ENCODE measurements at regions not wholly inside any gene's neighbourhood (a gene's known extent, or its start where the extent isn't known, plus 50 kb on each side); places are given as distances from the start of the nearest gene placed in this dataset.
"Not testable (repeated sequence)": the region's sequence is repeated elsewhere in the genome, so short reads cannot be mapped to it uniquely, and the experiment has no call there.

DNA sequence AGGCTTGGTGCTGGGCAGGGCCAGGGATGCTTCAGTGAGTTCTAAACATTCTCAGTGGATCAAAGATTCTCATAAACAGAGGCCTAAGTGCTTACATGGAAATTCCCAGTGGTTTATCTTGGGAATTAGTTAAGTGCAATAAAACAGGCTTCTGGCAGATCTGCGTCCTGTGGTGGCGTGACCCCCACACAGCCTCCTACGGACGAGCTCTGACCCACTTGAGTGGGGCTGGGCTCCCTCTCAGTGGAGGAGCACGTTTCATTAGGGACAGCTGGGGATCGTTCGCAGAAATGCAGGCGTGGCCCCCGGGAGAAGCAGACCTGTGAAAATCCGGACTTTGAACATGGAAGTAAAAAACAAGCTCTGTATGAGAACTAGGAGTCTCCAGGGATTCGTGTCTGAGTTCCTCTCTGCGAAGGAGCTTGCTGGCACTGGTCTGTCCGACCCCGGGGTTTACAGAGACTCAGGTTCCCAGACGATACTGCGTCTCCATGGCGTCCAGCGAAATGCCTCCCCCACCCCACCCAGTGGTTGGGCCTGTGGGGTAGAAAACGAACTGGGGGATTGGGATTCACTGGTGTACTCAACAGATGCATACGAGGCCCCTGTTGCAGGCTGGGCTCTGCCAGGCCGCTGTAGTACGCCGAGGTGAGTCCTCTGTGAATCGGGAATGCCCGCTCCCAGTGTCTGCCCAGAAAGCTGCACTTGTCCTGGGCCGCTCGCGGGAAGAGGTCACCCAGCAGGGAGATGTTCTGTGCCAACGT, 117.6 kb downstream of the NPIPB11 start:
- not testable (repeated sequence) for H3K27me3 ChIP-seq (replicated peaks in 1 of 2; ENCODE audit: control insufficient read depth in 2 of 2, insufficient read depth in 2 of 2, low read length in 1 of 2)

DNA sequence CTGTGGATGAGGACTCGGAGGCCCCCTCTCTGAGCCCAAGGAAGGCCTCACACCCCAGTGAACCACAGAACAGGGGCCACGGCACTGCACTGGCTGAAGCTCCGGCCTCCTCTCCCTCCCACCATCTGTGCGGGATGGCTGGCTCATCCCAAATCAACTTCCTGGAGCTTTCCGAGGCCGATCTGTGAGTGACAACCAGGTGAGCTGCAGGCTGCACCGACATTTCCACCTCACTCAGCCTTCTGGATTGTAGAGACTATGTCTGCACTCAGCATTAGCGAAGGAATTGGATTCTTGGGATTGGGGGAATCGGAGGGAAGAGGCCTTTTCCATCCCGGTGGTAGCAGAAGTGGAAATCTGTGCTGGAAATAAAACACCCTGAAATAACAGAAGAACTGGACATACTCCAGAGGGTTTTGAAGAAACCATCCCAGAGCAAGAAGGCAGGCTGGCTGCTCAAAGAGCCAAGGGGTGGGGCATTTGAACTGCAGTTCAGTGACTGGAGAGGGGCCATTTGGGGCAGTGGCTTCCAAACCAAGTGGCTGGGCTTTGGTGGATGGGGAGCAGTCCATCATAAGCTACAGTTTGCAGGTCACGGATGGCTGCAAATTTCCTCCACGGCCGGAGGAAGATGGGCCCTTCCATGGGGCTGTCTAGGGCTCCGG, 118.5 kb downstream of the NPIPB11 start:
- H3K9ac ChIP-seq (ENCODE audit: control insufficient read depth, insufficient read depth, low read length); RAD21 ChIA-PET (ENCODE audit: unreplicated experiment); H2AFZ ChIP-seq (ENCODE audit: control insufficient read depth, low read depth, low read length); H4K20me1 ChIP-seq (ENCODE audit: control insufficient read depth, insufficient read depth); H3K79me2 ChIP-seq (ENCODE audit: control insufficient read depth, insufficient read depth, low read length); in situ Hi-C loops (cut with MboI); ATAC-seq; POLR2A ChIA-PET; H3K9me3 ChIP-seq (replicated peaks; ENCODE audit: control insufficient read depth, insufficient read depth, low read length); DNase-seq (ENCODE audit: low read depth, low spot score); CTCF ChIA-PET; H3K4me3 ChIP-seq; H3K36me3 ChIP-seq (ENCODE audit: control insufficient read depth in 2 of 2, insufficient read depth in 2 of 2, low read length in 1 of 2); H3K4me2 ChIP-seq (ENCODE audit: control insufficient read depth, insufficient read depth); H3K27me3 ChIP-seq (replicated peaks in 1 of 2; ENCODE audit: control insufficient read depth in 2 of 2, insufficient read depth in 2 of 2, low read length in 1 of 2); BruUV-seq (replicated peaks); H3K4me1 ChIP-seq (ENCODE audit: control insufficient read depth, insufficient read depth, low read length); H3K27ac ChIP-seq (ENCODE audit: control insufficient read depth, insufficient read depth); intact Hi-C loops (cut with micrococcal nuclease; ENCODE audit: unreplicated experiment); SMC1A ChIA-PET (ENCODE audit: uncharacterized antibody, unreplicated experiment): not testable (repeated sequence)
- WGBS (ENCODE audit: insufficient coverage, insufficient replicate concordance, low lambda C conversion rate, missing lambda C conversion rate): 40% methylated on average over 7 of the region's 14 CpGs
- FAIRE-seq: peak; percentile 74

More for the DNA sequence above, 117.6 kb downstream of the NPIPB11 start:
- FAIRE-seq; H3K27ac ChIP-seq (ENCODE audit: control insufficient read depth, insufficient read depth); BruUV-seq (replicated peaks); H3K79me2 ChIP-seq (ENCODE audit: control insufficient read depth, insufficient read depth, low read length); H4K20me1 ChIP-seq (ENCODE audit: control insufficient read depth, insufficient read depth); H2AFZ ChIP-seq (ENCODE audit: control insufficient read depth, low read depth, low read length); DNase-seq (ENCODE audit: low read depth, low spot score); POLR2A ChIA-PET; intact Hi-C loops (cut with micrococcal nuclease; ENCODE audit: unreplicated experiment); H3K9me3 ChIP-seq (replicated peaks; ENCODE audit: control insufficient read depth, insufficient read depth, low read length); H3K4me3 ChIP-seq; in situ Hi-C loops (cut with MboI); CTCF ChIA-PET; H3K4me2 ChIP-seq (ENCODE audit: control insufficient read depth, insufficient read depth); H3K4me1 ChIP-seq (ENCODE audit: control insufficient read depth, insufficient read depth, low read length); RAD21 ChIA-PET (ENCODE audit: unreplicated experiment); ATAC-seq; H3K9ac ChIP-seq (ENCODE audit: control insufficient read depth, insufficient read depth, low read length); H3K36me3 ChIP-seq (ENCODE audit: control insufficient read depth in 2 of 2, insufficient read depth in 2 of 2, low read length in 1 of 2); SMC1A ChIA-PET (ENCODE audit: uncharacterized antibody, unreplicated experiment): not testable (repeated sequence)
- 68% methylated on average over 28 of the region's 29 CpGs for WGBS (ENCODE audit: insufficient coverage, insufficient replicate concordance, low lambda C conversion rate, missing lambda C conversion rate)

DNA sequence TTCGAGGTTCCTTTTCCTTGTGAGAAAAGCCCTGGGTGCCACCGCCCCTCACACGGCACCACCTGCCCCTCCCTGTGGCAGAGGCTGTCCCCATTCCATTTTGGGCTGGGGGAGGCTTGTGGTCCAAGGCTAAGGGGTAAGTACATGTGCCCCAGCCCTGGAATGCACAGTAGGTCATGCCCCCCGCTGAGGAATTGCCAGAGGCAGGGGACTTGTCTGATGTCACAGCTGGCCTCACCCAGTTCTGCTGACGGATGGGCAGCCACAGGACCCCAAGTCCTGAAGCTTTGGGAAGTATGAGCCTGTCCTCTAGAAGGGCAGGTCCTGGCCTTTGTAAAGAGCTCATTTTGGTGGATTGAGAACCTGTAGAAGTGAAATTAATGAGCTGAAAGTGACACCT, 119.3 kb downstream of the NPIPB11 start:
- H3K9ac ChIP-seq (ENCODE audit: control insufficient read depth, insufficient read depth, low read length); RAD21 ChIA-PET (ENCODE audit: unreplicated experiment); BruUV-seq (replicated peaks); H3K4me1 ChIP-seq (ENCODE audit: control insufficient read depth, insufficient read depth, low read length); intact Hi-C loops (cut with micrococcal nuclease; ENCODE audit: unreplicated experiment); H3K27me3 ChIP-seq (replicated peaks in 1 of 2; ENCODE audit: control insufficient read depth in 2 of 2, insufficient read depth in 2 of 2, low read length in 1 of 2); H3K79me2 ChIP-seq (ENCODE audit: control insufficient read depth, insufficient read depth, low read length); H4K20me1 ChIP-seq (ENCODE audit: control insufficient read depth, insufficient read depth); H2AFZ ChIP-seq (ENCODE audit: control insufficient read depth, low read depth, low read length); CTCF ChIA-PET; POLR2A ChIA-PET; H3K27ac ChIP-seq (ENCODE audit: control insufficient read depth, insufficient read depth); DNase-seq (ENCODE audit: low read depth, low spot score); SMC1A ChIA-PET (ENCODE audit: uncharacterized antibody, unreplicated experiment); H3K4me3 ChIP-seq; ATAC-seq; in situ Hi-C loops (cut with MboI); H3K9me3 ChIP-seq (replicated peaks; ENCODE audit: control insufficient read depth, insufficient read depth, low read length); H3K4me2 ChIP-seq (ENCODE audit: control insufficient read depth, insufficient read depth); H3K36me3 ChIP-seq (ENCODE audit: control insufficient read depth in 2 of 2, insufficient read depth in 2 of 2, low read length in 1 of 2): not testable (repeated sequence)
- peak; percentile 7 for FAIRE-seq
- 78% methylated on average over 2 of the region's 5 CpGs for WGBS (ENCODE audit: insufficient coverage, insufficient replicate concordance, low lambda C conversion rate, missing lambda C conversion rate)

DNA sequence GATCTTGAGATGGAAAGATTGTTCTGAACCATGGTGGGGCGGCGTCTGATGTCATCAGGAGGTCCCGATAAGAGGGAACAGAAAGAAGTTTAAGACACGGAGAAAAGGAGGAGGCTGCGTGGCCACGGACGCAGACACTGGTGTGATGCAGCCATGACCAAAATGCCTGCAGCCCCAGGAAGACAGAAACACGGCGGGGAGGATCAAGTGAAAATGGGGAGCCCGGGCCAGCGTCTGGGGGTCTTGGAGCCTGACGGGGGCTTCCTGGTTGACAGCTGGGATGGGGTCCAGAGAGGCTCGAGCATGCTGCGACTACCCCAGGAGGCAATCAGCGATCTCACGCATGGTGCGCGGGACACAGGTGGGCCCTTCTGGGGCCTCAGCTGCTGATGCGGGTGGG, 119.7 kb downstream of the NPIPB11 start:
- H3K9ac ChIP-seq (ENCODE audit: control insufficient read depth, insufficient read depth, low read length); SMC1A ChIA-PET (ENCODE audit: uncharacterized antibody, unreplicated experiment); FAIRE-seq; CTCF ChIA-PET; intact Hi-C loops (cut with micrococcal nuclease; ENCODE audit: unreplicated experiment); H3K4me3 ChIP-seq; H4K20me1 ChIP-seq (ENCODE audit: control insufficient read depth, insufficient read depth); H3K27ac ChIP-seq (ENCODE audit: control insufficient read depth, insufficient read depth); H3K36me3 ChIP-seq (ENCODE audit: control insufficient read depth in 2 of 2, insufficient read depth in 2 of 2, low read length in 1 of 2); H3K9me3 ChIP-seq (replicated peaks; ENCODE audit: control insufficient read depth, insufficient read depth, low read length); ATAC-seq; H3K27me3 ChIP-seq (replicated peaks in 1 of 2; ENCODE audit: control insufficient read depth in 2 of 2, insufficient read depth in 2 of 2, low read length in 1 of 2); H3K4me2 ChIP-seq (ENCODE audit: control insufficient read depth, insufficient read depth); H2AFZ ChIP-seq (ENCODE audit: control insufficient read depth, low read depth, low read length); H3K79me2 ChIP-seq (ENCODE audit: control insufficient read depth, insufficient read depth, low read length); H3K4me1 ChIP-seq (ENCODE audit: control insufficient read depth, insufficient read depth, low read length); RAD21 ChIA-PET (ENCODE audit: unreplicated experiment); in situ Hi-C loops (cut with MboI); POLR2A ChIA-PET; DNase-seq (ENCODE audit: low read depth, low spot score); BruUV-seq (replicated peaks): not testable (repeated sequence)
- WGBS (ENCODE audit: insufficient coverage, insufficient replicate concordance, low lambda C conversion rate, missing lambda C conversion rate): 62% methylated on average over 18 of the region's 19 CpGs

Measured in GM12878 (cell line).